K562 (cell line): ENCODE measurements at regions not wholly inside any gene's neighbourhood (a gene's known extent, or its start where the extent isn't known, plus 50 kb on each side); places are given as distances from the start of the nearest gene placed in this dataset.

Experiments used
- BHLHE40 ChIP-seq: IDR thresholded peaks from 2 replicates; pipeline ENCODE4 v1.6.1; 2011; ENCODE audit warnings: low read length, improper control_type of control experiment
- CBFB ChIP-seq: sonication (generic); formaldehyde crosslinking; IDR thresholded peaks from 2 replicates; pipeline ENCODE4 v1.4.0; 2020; ENCODE audit warnings: mild to moderate bottlenecking, missing genetic modification reagents
- CCAR2 ChIP-seq: fragments of 200-400 bp; formaldehyde crosslinking; IDR thresholded peaks from 2 replicates; pipeline ENCODE4 v1.6.1; 2017; ENCODE audit warnings: mild to moderate bottlenecking, low read depth, low read length
- CHD1 ChIP-seq: fragments of 200-600 bp; sonication (generic); IDR thresholded peaks from one replicate; pipeline ENCODE4 v1.6.1; 2012; ENCODE audit warnings: mild to moderate bottlenecking, moderate library complexity, low read length, inconsistent platforms
- ESRRB ChIP-seq: fragments of 250-450 bp; sonication (Bioruptor Pico); IDR thresholded peaks from 2 replicates; pipeline ENCODE4 v1.5.0; 2020; ENCODE audit warnings: mild to moderate bottlenecking, moderate library complexity, borderline replicate concordance
- FIP1L1 ChIP-seq: fragments of 200-400 bp; formaldehyde crosslinking; IDR thresholded peaks from 2 replicates; pipeline ENCODE4 v1.6.1; 2018; ENCODE audit warnings: mild to moderate bottlenecking, low read depth, low read length; ENCODE audit not compliant: poor library complexity, severe bottlenecking
- FOXK1 ChIP-seq: sonication (generic); formaldehyde crosslinking; IDR thresholded peaks from 2 replicates; pipeline ENCODE4 v1.8.0; 2022; ENCODE audit warnings: missing genetic modification reagents, mild to moderate bottlenecking, borderline replicate concordance
- GABPB2 ChIP-seq: fragments of 250-450 bp; sonication (Bioruptor Pico); conservative IDR thresholded peaks from 2 replicates; pipeline ENCODE4 v1.5.1; 2021; ENCODE audit warnings: mild to moderate bottlenecking
- GATA2 ChIP-seq: sonication (generic); formaldehyde crosslinking; IDR thresholded peaks from 2 replicates; pipeline ENCODE4 v1.4.0; 2020; ENCODE audit warnings: mild to moderate bottlenecking, missing genetic modification reagents
- ILF3 ChIP-seq: fragments of 450-650 bp; IDR thresholded peaks from 2 replicates; pipeline ENCODE4 v1.6.1; 2018; ENCODE audit warnings: antibody characterized with exemption, mild to moderate bottlenecking, moderate library complexity, borderline replicate concordance
- KLF6 ChIP-seq: fragments of 250-450 bp; sonication (Bioruptor Pico); IDR thresholded peaks from 2 replicates; pipeline ENCODE4 v1.4.0; 2020; ENCODE audit warnings: mild to moderate bottlenecking, moderate library complexity, borderline replicate concordance
- L3MBTL2 ChIP-seq: fragments of 450-650 bp; IDR thresholded peaks from 2 replicates; pipeline ENCODE4 v1.6.1; 2016; ENCODE audit warnings: mild to moderate bottlenecking, moderate library complexity
- PHF8 ChIP-seq: fragments of 200-600 bp; sonication (generic); IDR thresholded peaks from 2 replicates; pipeline ENCODE4 v1.6.1; 2012; ENCODE audit warnings: mixed run types, mild to moderate bottlenecking, inconsistent platforms, low read length, moderate library complexity, borderline replicate concordance
- SRSF7 ChIP-seq: fragments of 200-400 bp; formaldehyde crosslinking; optimal IDR thresholded peaks from 2 replicates; pipeline ENCODE3; 2017; ENCODE audit warnings: mild to moderate bottlenecking, low read depth, low read length
- SUPT5H ChIP-seq: fragments of 450-650 bp; IDR thresholded peaks from 2 replicates; pipeline ENCODE4 v1.6.1; 2016
- TAF15 ChIP-seq: fragments of 200-400 bp; formaldehyde crosslinking; IDR thresholded peaks from 2 replicates; pipeline ENCODE4 v1.6.1; 2017; ENCODE audit warnings: mild to moderate bottlenecking, low read depth, low read length, moderate library complexity
- TFAM ChIP-seq: fragments of 250-450 bp; sonication (Bioruptor Pico); conservative IDR thresholded peaks from 2 replicates; pipeline ENCODE4 v1.5.0; 2021; ENCODE audit warnings: mild to moderate bottlenecking, moderate library complexity
- ZKSCAN3 ChIP-seq: fragments of 250-450 bp; sonication (Bioruptor Pico); IDR thresholded peaks from 2 replicates; pipeline ENCODE4 v1.4.0; 2020
- ZNF134 ChIP-seq: fragments of 250-450 bp; sonication (Bioruptor Pico); conservative IDR thresholded peaks from 2 replicates; pipeline ENCODE4 v1.4.0; 2020
- ZNF217 ChIP-seq: sonication (generic); formaldehyde crosslinking; IDR thresholded peaks from 2 replicates; pipeline ENCODE4 v1.8.0; 2022; ENCODE audit warnings: mild to moderate bottlenecking, missing genetic modification reagents
- ZNF311 ChIP-seq: fragments of 250-450 bp; sonication (Bioruptor Pico); IDR thresholded peaks from 2 replicates; pipeline ENCODE4 v1.4.0; 2020; ENCODE audit warnings: mild to moderate bottlenecking, moderate library complexity
- ZNF324 ChIP-seq: fragments of 250-450 bp; sonication (Bioruptor Pico); IDR thresholded peaks from 2 replicates; pipeline ENCODE4 v1.4.0; 2020; ENCODE audit warnings: mild to moderate bottlenecking
- ZNF41 ChIP-seq: fragments of 250-450 bp; sonication (Bioruptor Pico); conservative IDR thresholded peaks from 2 replicates; pipeline ENCODE4 v1.4.0; 2020; ENCODE audit warnings: mild to moderate bottlenecking
- ZNF780A ChIP-seq: fragments of 250-450 bp; sonication (Bioruptor Pico); IDR thresholded peaks from 2 replicates; pipeline ENCODE4 v1.5.0; 2021; ENCODE audit warnings: mild to moderate bottlenecking
- TF ChIP-seq, protein P1 (sequence below): sonication (generic); formaldehyde crosslinking; IDR thresholded peaks from 2 replicates; pipeline ENCODE4 v1.8.1; 2023; ENCODE audit warnings: mild to moderate bottlenecking, missing genetic modification reagents
- TF ChIP-seq, protein P2 (sequence below): fragments of 450-650 bp; IDR thresholded peaks from 2 replicates; pipeline ENCODE4 v1.7.0; 2016; ENCODE audit warnings: borderline replicate concordance
- TF ChIP-seq, protein P3 (sequence below): fragments of 450-650 bp; formaldehyde crosslinking; IDR thresholded peaks from 2 replicates; pipeline ENCODE4 v1.4.0; 2020; ENCODE audit warnings: mild to moderate bottlenecking, moderate library complexity

DNA sequence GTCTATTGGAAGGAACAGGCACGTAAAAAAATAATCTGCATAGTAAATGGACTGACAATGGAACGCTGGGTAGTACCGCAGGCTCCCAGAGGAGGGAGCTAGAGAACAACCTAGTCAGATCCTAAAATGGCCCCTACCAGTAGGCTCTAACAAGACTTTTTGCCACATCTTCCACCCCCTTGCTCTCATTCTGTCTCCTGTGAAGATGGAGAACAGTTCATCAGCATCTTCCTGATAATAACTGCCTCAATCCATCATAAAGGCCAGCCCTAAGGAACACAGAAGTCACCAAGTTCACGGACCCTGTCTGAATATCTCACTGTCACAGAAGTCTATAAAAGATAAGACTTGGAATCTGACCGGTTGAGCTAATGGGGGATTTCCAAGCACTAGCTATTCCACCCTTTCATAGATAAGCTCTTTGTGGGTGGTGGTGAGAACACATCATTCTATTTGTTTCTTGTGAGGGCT lies 133.4 kb downstream of the SLC1A3 start (continued):
- TF ChIP-seq, protein P1, sequence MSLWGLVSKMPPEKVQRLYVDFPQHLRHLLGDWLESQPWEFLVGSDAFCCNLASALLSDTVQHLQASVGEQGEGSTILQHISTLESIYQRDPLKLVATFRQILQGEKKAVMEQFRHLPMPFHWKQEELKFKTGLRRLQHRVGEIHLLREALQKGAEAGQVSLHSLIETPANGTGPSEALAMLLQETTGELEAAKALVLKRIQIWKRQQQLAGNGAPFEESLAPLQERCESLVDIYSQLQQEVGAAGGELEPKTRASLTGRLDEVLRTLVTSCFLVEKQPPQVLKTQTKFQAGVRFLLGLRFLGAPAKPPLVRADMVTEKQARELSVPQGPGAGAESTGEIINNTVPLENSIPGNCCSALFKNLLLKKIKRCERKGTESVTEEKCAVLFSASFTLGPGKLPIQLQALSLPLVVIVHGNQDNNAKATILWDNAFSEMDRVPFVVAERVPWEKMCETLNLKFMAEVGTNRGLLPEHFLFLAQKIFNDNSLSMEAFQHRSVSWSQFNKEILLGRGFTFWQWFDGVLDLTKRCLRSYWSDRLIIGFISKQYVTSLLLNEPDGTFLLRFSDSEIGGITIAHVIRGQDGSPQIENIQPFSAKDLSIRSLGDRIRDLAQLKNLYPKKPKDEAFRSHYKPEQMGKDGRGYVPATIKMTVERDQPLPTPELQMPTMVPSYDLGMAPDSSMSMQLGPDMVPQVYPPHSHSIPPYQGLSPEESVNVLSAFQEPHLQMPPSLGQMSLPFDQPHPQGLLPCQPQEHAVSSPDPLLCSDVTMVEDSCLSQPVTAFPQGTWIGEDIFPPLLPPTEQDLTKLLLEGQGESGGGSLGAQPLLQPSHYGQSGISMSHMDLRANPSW, result no peak
- TF ChIP-seq FIP1L1, result no peak
- TF ChIP-seq ZNF311 (CRISPR knock-in tag), result no peak
- no peak for TF ChIP-seq TAF15
- peak; percentile 58; the same call in 1 of the 2 replicates for TF ChIP-seq GATA2 (CRISPR knock-in tag)
- TF ChIP-seq KLF6, result no peak
- peak; percentile 15; the same call in 1 of the 2 replicates for TF ChIP-seq L3MBTL2
- no peak for TF ChIP-seq SRSF7
- no peak for TF ChIP-seq ZKSCAN3 (CRISPR knock-in tag)
- no peak for TF ChIP-seq ZNF217 (CRISPR knock-in tag)
- TF ChIP-seq CBFB, result no peak
- TF ChIP-seq CCAR2, result no peak
- TF ChIP-seq ILF3, result no peak
- TF ChIP-seq ZNF41 (CRISPR knock-in tag), result no peak
- TF ChIP-seq, protein P2, sequence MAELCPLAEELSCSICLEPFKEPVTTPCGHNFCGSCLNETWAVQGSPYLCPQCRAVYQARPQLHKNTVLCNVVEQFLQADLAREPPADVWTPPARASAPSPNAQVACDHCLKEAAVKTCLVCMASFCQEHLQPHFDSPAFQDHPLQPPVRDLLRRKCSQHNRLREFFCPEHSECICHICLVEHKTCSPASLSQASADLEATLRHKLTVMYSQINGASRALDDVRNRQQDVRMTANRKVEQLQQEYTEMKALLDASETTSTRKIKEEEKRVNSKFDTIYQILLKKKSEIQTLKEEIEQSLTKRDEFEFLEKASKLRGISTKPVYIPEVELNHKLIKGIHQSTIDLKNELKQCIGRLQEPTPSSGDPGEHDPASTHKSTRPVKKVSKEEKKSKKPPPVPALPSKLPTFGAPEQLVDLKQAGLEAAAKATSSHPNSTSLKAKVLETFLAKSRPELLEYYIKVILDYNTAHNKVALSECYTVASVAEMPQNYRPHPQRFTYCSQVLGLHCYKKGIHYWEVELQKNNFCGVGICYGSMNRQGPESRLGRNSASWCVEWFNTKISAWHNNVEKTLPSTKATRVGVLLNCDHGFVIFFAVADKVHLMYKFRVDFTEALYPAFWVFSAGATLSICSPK, result no peak
- TF ChIP-seq ZNF324 (CRISPR knock-in tag), result no peak
- TF ChIP-seq, protein P3, sequence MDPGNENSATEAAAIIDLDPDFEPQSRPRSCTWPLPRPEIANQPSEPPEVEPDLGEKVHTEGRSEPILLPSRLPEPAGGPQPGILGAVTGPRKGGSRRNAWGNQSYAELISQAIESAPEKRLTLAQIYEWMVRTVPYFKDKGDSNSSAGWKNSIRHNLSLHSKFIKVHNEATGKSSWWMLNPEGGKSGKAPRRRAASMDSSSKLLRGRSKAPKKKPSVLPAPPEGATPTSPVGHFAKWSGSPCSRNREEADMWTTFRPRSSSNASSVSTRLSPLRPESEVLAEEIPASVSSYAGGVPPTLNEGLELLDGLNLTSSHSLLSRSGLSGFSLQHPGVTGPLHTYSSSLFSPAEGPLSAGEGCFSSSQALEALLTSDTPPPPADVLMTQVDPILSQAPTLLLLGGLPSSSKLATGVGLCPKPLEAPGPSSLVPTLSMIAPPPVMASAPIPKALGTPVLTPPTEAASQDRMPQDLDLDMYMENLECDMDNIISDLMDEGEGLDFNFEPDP (CRISPR knock-in tag), result no peak
- TF ChIP-seq FOXK1 (CRISPR knock-in tag), result no peak
- no peak for TF ChIP-seq ESRRB (CRISPR knock-in tag)
- no peak for TF ChIP-seq GABPB2 (CRISPR knock-in tag)
- no peak for TF ChIP-seq ZNF780A
- TF ChIP-seq CHD1, result no peak
- TF ChIP-seq TFAM (CRISPR knock-in tag), result no peak
- no peak for TF ChIP-seq SUPT5H
- TF ChIP-seq PHF8, result no peak
- TF ChIP-seq BHLHE40, result peak; percentile 37; the same call in 1 of the 2 replicates
- no peak for TF ChIP-seq ZNF134 (CRISPR knock-in tag)
